GM21576 (cell line): ENCODE measurements at regions not wholly inside any gene's neighbourhood (a gene's known extent, or its start where the extent isn't known, plus 50 kb on each side); places are given as distances from the start of the nearest gene placed in this dataset.
"Not testable (repeated sequence)": the region's sequence is repeated elsewhere in the genome, so short reads cannot be mapped to it uniquely, and the experiment has no call there.

Experiments used
- ATAC-seq: cut with Tn5 transposase; IDR thresholded peaks from one replicate; pipeline ENCODE4 v1.9.1; 2021; ENCODE audit warnings: mild to moderate bottlenecking, moderate library complexity; ENCODE audit not compliant: unreplicated experiment

DNA sequence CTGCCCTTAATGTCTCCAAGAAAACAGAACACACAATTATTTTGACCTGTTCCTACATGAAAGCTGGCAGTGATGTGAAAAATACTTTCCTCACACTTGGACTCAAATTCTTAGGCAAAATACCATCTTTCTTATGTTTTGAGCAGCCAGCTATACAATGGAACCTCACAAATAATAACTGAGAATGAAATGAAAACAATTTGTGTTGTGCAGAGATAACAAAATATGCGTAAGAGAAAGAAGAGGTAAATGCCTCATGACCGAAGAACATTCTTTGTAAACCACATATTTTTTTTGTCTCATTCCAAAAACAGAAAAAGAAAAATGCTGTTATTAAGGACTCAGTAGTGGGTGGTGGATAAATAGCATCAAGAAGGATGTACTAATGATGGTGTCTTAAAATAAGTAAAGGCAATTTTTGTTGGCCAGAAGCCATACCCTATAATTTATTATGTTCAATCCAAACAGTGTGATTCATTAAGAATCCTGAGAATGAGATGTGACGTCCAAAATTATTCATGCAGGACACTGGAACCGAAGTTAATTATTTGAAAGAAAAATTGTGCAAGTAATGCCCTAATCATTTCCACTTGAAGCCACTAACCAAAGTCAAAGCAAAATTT, 193.0 kb upstream of the NETO1 start:
- no peak for ATAC-seq

DNA sequence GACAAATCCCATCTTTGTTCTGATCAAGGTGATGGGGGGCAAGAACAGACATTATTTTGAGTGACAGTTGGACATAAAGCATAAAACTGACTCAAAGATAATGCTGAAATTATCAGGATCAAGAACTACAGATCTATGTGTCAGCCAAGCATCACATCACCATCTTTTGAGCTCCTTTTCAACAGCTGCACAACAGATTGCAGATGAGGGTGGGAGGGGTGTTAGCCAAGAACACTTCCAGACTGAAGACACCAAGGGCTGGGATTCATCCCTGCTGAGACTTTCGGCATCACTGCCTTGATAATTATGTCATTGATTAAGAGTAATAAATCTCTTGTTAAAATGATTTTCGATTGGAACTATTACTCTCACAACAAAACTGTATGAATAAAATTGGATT, 191.5 kb upstream of the NETO1 start:
- no peak for ATAC-seq

DNA sequence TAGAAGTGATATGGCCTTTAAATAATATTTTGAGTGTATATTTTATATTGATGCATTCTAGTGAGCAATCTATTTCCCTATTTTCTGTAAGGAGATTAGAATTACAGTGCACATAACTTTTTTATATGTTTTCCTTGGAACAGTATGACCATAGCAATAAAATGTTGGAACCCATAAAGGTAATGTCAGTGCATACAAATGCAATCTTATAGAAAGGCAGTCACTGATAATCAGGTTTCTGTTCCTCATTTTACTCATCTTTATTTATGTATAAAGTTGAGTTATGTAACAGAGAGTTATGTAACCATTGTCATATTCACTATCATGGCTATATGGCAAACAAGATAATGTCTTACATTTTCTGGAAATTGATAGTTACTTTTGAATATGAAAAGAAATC, 179.9 kb upstream of the NETO1 start:
- no peak for ATAC-seq

- no peak for ATAC-seq
Observed at GRCh38 chr18:73045037-73045436, 177.2 kb upstream of the NETO1 start.

GRCh38 chr18:73043611-73044010, 175.8 kb upstream of the NETO1 start:
- no peak for ATAC-seq

- no peak for ATAC-seq
Observed at GRCh38 chr18:73043211-73043610, 175.4 kb upstream of the NETO1 start.

DNA sequence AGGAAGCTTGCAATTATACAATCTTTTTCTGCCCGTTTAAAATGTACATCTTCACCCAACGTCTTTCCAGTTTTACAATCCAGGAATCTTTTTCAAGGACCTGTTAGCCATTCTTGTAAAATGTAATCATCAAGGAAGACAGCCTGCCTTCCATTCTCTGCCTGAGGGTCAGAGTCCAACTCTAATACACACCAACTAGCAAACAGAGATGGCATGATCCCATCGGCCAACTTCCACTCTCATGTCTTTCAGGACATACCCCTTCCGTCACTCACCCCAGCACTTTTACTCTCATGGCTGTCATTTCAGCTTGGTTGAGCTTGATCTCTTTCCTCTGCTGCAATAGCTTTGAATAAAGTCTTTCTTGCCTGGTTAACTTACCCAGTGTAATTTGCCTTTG, 172.5 kb upstream of the NETO1 start:
- no peak for ATAC-seq

DNA sequence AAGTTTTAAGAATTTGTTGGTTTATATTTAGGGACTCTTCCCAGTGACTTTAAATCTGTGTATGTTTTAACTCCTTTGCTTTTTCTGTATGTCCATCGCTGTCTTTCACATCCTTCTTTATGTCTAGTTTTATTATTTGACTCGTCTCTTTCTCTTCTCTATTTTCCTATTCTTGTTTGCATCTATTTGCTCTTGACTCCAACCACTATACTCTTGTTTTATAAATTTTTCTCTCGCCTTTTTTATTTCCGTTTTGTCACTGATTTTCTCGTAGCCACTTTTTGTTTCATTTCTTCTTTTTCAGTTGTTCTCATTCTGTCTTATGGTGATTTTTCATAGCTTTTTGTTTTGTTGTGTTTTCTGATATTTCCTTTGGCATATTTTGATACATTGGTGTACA, 170.5 kb upstream of the NETO1 start:
- no peak for ATAC-seq

- no peak for ATAC-seq
Observed at GRCh38 chr18:73023975-73024374, 156.2 kb upstream of the NETO1 start.

DNA sequence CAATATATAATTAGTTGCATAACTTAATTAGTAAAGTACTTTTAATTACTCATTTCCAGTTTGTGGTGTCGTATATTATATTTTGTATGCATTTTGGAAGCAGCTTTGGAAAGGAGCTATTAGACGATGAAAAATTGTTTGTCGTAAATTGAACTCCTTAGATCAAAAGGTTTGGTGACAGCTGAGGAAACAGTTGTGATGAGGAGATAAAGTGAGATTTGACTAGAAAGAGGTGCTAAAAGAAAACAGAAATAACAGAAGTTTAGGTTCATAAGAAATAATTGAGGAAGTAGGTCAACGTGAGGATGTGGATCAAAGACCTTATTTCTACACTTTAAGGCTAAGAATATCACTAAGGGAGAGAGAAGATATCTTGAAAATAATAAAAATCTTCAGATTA, 141.9 kb upstream of the NETO1 start:
- ATAC-seq: no peak

GRCh38 chr18:73007915-73008308, 140.1 kb upstream of the NETO1 start:
- ATAC-seq: no peak

GRCh38 chr18:73007195-73007914, 139.6 kb upstream of the NETO1 start:
- ATAC-seq: peak; percentile 54

DNA sequence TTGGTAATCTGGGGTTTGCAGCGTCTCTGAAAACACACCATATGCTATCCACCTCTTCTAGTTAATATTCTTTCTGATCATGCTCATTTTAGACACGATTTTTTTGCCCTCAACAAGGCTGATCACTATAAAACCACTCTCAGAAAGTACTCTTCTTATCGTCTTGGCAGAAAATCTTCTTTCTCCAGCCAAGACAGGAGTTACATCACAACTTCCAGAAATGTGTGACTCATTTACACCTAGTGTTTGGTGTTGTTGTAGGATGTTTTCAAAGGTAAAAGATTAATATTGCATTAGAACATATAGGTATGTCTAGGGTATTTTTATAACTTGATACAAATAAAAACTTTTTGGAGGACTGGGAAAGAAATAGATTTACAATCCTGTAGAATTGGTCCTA, 138.5 kb upstream of the NETO1 start:
- no peak for ATAC-seq

GRCh38 chr18:73004260-73004659, 136.5 kb upstream of the NETO1 start:
- no peak for ATAC-seq

DNA sequence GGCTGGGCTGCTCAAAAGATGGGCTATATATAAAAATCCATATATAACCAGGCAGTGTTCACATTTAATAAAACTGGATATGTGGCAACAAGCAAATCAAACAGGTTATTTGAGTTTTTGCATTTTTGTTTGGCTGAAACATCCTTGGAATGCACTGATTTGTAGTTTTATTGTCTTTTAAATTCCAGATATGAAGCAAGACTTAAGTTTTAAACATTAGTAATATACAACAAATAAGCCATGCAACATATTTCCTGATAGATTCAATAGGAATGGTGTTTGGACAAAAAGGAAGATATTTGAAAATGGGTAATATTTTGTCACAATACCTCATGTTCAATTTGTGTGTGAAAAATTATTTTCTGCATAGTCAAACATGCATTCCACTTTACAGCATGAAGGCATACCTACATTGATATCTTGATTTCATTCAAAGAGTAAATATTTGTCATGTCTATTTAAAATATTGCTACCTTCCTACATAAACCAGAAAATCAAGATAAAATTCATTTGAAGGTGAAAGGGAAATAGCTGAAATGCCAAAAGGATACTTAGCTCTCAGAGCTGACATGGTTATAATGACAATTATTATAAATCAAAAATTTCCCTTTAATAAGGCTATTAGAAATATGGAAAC, 132.3 kb upstream of the NETO1 start:
- no peak for ATAC-seq

GRCh38 chr18:72995558-72995957, 127.8 kb upstream of the NETO1 start:
- no peak for ATAC-seq

- no peak for ATAC-seq
Observed at GRCh38 chr18:72993250-72993649, 125.5 kb upstream of the NETO1 start.

GRCh38 chr18:72991379-72991778, 123.6 kb upstream of the NETO1 start:
- ATAC-seq: no peak

DNA sequence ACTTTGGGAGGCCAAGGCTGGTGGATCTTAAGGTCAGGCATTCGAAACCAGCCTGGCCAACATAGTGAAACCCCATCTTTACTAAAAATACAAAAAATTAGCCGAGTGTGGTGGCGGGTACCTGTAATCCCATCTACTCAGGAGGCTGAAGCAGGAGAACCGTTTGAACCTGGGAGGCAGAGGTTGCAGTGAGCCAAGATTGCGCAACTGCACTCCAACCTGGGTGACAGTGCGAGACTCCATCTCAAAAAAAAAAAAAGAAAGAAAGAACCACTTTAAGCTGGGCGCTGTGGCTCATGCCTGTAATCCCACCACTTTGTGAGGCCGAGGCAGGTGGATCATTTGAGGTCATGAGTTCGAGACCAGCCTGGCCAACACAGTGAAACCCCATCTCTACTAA, 119.8 kb upstream of the NETO1 start:
- ATAC-seq: not testable (repeated sequence)

DNA sequence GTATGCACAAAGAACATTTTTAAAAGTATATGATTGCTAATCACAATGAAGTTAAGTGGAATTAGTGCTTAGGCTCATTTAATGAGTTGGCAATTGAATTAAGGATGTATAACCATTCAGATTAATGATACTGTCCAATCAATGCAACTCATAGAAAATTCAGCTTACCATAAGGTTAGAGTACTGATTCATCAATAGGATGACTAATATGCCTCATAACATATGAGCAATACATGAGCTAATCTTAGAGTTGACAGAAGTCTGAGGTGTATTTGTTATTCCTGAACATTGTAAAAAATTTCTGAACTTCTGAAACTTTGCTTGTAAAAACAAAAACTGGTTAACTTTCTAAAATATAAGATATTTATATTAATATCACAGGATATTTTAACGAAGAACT, 118.3 kb upstream of the NETO1 start:
- ATAC-seq: no peak

GRCh38 chr18:72985686-72986085, 117.9 kb upstream of the NETO1 start:
- ATAC-seq: peak; percentile 80

GRCh38 chr18:72984290-72984689, 116.5 kb upstream of the NETO1 start:
- ATAC-seq: no peak
